Spleen (tissue), 7 donors: ENCODE measurements at regions not wholly inside any gene's neighbourhood (a gene's known extent, or its start where the extent isn't known, plus 50 kb on each side); places are given as distances from the start of the nearest gene placed in this dataset.

Experiments used
- POLR2A ChIP-seq, 3 donors: fragments of 450-650 bp; IDR thresholded peaks; one replicate each; pipeline ENCODE4 v1.5.1; 2017; ENCODE audit warnings: antibody characterized with exemption in 3 of 3, mild to moderate bottlenecking in 1 of 3
- POLR2AphosphoS5 ChIP-seq, 3 donors: sonication (generic); formaldehyde crosslinking; IDR thresholded peaks; one replicate each; pipeline ENCODE4 v1.5.1; 2017; ENCODE audit warnings: antibody characterized with exemption in 3 of 3
- TF ChIP-seq, protein P1 (sequence below), 11 experiments: fragments of 200-600 bp in 7 of 11; fragments of 450-650 bp in 4 of 11; sonication (generic) in 4 of 11; IDR thresholded peaks in 8 of 11; conservative IDR thresholded peaks in 3 of 11; 1 replicate in 7 of 11; 2 replicates in 4 of 11; pipeline versions ENCODE4 v1.4.0 to v1.8.0; 2016 to 2021; ENCODE audit warnings: antibody characterized with exemption in 11 of 11, inconsistent platforms in 4 of 11, mild to moderate bottlenecking in 1 of 11
- donor health status: DM: no; HTN: no; CAD: no; lungs with moderate emphysema.
- donor health status: DM: no; HTN: no; CAD: no.
- donor health status: DM: no; HTN: no; CAD: no.

DNA sequence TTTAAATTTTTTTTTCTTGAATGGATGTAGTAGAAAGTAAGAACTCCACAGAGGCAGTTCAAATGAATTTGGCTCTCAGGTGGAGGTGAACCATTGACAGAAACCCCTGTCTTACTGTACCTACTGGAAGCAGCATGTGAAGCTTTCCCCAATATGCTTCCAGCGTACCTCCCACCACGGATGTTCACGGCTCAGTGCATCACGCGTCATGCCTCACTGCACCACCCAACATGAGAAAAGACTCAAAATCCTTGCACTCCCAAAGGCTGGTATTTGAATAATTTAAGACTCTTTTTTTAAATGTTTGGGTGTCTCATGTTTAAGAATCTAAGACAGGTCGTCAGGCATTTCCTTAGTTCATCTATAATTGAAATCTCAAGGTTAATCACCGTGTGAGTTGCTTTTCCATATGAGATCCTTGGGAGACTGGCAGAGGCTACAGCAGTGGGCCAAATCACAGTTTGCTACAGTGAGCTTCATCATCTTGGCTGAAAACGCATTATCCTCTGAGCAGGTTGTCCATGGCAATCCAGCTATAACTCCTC lies 846.4 kb downstream of the DCDC2C start:
- TF ChIP-seq, protein P1, sequence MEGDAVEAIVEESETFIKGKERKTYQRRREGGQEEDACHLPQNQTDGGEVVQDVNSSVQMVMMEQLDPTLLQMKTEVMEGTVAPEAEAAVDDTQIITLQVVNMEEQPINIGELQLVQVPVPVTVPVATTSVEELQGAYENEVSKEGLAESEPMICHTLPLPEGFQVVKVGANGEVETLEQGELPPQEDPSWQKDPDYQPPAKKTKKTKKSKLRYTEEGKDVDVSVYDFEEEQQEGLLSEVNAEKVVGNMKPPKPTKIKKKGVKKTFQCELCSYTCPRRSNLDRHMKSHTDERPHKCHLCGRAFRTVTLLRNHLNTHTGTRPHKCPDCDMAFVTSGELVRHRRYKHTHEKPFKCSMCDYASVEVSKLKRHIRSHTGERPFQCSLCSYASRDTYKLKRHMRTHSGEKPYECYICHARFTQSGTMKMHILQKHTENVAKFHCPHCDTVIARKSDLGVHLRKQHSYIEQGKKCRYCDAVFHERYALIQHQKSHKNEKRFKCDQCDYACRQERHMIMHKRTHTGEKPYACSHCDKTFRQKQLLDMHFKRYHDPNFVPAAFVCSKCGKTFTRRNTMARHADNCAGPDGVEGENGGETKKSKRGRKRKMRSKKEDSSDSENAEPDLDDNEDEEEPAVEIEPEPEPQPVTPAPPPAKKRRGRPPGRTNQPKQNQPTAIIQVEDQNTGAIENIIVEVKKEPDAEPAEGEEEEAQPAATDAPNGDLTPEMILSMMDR (IDR thresholded peaks at IDR 0.05 in 8 of 11, conservative IDR thresholded peaks at IDR 0.05 in 3 of 11): no peak
- TF ChIP-seq POLR2AphosphoS5 (IDR thresholded peaks at IDR 0.05) (no peak), POLR2A (IDR thresholded peaks at IDR 0.05) (no peak)
